ENCODE measurements at regions not wholly inside any gene's neighbourhood (a gene's known extent, or its start where the extent isn't known, plus 50 kb on each side); places are given as distances from the start of the nearest gene placed in this dataset.
"Not testable (repeated sequence)": the region's sequence is repeated elsewhere in the genome, so short reads cannot be mapped to it uniquely, and the experiment has no call there.

DNA sequence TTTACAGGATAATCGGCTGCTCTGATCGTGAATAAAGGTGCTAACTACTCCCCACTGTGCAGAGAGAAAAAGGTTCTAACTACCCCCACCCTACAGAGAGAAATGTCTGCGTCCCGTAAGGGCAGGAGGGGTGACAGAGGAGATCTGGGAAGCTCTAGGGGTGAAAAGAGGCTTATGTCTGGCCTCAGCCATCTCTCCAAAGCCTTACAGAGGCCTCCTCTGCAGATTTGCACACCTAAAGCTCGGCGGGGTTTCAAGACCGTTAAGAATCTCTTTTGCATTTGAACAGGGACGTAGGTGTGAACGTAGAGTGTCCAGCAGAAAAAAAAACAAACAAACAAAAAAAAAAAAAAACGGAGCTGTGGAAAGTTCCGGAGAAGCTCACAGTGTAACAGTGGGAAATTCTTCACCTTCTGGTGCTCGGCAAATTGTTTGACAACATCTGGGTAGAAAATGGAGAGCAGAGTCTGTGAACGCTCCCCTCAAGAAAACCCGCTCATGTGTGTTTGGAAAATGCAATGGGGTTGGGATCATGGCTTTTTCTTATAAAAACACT is 161.0 kb downstream of the SHOX start:
- no peak for DNase-seq

- no peak for DNase-seq
These were observed 160.3 kb downstream of the SHOX start for GRCh38 chrX:790783-791360.

GRCh38 chrX:790041-790506 is 159.5 kb downstream of the SHOX start:
- DNase-seq = no peak

DNA sequence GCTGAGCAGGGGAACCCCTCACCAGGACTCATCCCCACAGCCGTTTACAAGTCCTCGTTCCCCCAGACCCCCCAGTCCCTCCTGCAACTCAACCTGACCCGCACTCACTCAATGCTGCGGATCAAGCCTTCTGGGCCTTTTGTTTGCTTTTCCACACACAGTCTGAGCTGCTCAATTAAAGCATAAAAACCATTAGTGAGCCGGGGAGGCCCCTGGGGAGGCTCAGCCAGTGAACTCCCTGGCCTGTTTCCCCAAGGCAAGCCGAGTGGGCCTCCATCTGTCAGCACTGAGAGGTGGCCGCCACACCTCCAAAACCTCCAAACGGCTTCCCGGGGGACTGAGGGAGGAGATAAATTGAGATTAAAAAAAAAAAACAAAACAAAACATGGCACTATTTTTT is 158.5 kb downstream of the SHOX start:
- DNase-seq = no peak

DNA sequence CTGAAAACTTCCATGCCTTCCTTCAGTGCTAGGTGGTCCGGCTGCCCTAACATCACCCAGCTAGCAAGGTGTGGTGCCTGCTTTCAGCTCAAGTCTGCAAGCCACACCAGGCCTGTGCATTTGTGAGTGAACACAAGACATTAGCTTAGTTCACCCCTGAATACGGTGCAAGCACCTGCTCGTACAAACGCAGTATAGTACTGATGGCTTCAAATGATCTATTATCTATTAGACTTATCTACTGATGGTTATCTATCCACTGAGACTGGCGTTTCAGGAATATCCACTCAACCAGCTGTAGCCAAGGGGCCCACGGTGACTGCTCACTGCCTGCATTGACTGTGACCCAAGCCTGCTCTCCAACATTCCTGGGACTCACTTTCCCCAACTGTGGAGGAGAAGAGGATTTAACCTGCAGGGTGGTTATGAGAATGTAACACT is 155.9 kb downstream of the SHOX start:
- DNase-seq = no peak

DNA sequence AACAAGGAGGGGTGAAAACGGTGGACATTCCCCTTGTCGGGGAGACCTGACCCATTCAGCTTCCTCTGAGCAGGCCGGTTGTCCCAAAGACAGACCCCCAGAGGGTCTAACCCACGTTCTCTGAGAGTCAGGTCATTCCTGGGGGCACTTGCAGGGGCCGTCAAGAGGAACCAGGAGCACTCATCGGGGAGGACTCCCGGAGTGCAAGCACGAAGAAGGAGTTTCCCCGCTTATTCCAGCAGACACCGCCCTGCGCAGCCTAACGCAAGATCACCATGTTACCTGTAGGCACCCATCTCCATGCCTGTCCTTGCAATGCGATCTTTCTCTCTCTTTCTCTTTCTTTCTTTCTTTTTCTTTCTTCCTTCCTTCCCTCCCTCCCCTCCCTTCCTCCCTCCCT is 154.2 kb downstream of the SHOX start:
- DNase-seq = no peak

DNA sequence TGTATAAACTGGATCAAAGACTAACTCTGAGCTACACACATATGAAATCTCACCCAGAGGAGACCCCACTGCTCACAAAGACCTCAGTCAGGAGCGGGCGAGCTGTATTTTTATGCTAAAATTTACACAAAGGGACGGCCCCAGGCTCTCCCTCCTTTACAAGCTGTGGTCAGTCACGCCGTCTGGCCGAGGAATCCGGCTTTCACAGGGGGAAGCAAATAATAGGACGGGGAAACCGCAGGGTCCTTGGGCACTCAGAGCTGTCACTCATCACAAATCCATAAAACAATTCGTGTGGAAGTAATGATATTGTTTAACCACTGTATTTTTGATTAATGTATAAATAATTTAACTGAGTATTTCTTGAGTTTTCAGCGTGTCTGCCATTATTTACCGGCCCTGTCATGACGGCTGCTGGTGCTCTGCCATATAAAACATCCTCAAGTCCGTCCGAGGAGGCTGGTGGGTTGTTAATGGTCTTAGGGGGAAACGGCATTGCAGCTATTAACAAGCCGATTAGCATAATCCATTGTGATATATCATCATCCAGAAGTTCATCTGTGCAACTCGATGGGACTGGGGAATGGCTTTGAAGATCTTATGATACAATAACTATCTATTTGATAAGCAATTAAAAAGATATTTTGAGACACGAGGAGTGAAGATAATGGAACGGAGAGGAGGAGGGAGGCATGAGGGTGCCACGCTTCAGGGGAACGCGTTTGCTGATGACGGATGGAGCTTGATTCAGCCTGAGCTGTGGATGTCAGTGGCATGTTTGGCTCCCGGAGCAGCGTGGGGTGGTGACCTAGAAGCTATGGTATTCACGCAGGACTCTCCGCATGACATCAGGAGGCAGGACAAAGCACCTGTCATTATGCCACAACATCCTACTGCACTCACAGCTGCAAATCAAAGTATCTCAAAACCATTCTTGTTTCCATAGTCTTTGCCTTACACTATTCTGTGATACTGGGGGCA is 150.9 kb downstream of the SHOX start:
- no peak for DNase-seq

DNA sequence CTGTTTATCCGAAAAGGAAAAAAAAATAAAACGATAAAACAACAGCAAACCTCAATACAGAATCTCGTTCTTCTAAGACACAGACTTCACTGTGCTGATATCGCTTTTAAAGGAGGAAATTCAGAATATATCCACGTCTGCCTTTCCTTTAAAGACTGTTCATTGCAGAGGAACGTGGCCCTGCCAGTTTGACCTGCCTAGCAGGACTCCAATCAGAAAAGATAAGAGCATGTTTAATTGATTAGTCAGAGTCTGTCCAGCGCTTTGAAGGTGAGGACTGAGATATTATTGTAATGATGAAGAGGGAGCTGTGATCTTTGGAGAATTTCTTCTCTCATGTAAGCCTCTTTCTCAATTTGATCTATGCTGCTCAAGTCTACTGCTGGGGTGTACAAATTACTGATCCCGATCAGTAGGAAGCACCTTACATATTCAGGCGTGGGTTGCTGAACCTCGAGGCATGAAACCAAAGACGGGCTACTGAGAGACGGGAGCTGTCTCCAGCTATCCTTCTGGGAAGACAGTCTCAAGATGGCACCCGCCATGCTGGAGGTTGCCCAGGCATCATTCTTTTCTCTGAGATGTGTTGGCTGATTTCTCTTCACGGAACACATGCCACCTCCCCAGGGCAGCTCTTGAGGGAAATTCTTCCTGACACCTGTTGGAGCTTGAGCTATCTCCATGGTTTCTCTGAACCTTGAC is 146.1 kb downstream of the SHOX start:
- no peak for DNase-seq

GRCh38 chrX:776061-776460 is 145.5 kb downstream of the SHOX start:
- DNase-seq = no peak

DNA sequence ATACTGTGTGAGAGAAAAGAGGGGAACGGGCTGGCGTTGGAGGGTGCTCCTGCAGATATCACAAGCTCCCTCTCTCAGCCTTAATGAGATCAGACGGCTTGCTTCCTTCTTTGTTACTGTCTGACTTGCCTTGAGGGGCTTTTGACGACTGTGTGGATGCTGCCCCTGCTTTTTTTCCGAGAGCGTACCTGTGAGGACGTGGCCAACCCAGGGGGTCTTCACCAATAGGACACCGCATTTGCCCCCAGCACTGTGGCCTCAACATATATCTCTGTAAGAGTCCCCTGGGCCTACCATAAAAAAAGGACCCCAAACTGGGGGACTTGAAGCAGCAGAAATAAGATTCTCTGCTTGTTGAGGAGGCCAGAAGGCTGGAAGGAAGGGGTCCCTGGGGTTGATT is 143.9 kb downstream of the SHOX start:
- no peak for DNase-seq

DNA sequence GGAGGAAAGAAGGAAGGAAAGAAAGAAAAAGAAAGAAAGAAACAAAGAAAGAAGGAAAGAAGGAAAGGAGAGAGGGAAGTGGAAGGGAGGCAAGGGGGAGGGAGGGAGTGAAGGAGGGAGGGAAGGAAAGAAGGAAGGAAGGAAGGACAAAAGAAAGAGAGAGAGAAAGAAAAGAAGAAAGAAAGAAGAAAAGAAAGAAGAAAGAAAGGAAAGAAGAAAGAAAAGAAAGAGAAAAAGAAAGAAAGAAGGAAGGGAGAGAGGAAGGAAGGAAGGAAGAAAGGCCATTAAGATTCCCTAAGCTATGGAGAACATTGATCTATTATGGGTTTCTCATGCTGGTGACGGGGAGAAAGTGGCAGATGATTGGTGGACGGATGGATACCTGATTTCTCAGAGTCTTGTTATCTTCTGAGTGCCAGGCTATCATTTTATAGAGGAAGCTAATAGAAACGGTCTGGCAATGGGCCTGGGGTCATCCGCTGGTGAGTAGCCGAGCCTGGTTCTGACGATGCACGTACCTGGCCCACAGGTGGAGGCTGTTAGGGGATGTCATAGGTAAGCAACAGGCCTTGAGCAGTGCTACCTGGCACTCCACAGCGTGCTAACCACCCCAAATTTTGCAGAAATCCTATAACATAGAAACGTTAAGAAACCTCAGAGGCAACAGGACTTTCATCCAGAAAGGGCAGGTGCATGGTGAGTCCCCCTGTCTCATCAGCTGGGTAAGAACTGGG is 142.9 kb downstream of the SHOX start:
- no peak for DNase-seq

GRCh38 chrX:771536-771935 is 140.9 kb downstream of the SHOX start:
- DNase-seq = no peak

DNA sequence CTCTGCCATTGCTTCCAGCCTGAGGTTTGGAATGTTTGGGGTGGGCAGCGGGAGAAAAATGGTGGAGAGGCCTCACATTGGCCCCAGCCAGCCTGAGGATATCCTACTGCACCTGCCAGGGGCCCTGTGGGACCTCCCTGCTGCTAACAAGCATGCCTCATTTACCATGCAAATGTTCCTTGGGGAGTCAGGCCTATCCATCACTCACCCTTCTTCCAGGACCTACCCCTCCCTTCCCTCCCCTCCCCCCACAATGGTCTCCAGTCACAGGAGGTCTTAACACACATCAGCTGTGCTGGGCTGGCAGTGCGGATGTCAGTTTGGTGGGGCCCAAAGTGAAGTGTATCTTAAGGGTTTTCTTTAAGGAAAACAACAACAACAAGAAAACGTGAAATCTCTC is 139.2 kb downstream of the SHOX start:
- no peak for DNase-seq

GRCh38 chrX:768596-768995 is 138.0 kb downstream of the SHOX start:
- DNase-seq = no peak

DNA sequence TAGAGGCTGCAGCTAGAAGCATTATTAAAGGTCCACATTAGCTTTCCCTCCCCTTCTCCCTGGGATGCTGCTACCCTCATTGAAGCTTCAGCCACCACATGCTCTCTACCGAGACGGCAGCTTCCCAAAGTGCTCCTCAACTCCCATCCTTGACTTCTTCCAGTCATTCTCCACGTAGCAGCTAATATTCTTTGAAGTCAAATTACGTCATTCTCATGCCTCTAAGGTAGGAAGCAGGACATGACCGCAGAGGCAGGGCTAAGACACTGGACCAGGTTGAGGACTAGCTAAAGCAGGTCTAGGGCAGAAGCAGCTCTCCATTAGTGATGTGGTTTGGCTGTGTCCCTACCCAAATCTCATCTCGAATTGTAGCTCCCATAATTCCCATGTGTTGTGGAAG is 128.3 kb downstream of the SHOX start:
- no peak for DNase-seq

DNA sequence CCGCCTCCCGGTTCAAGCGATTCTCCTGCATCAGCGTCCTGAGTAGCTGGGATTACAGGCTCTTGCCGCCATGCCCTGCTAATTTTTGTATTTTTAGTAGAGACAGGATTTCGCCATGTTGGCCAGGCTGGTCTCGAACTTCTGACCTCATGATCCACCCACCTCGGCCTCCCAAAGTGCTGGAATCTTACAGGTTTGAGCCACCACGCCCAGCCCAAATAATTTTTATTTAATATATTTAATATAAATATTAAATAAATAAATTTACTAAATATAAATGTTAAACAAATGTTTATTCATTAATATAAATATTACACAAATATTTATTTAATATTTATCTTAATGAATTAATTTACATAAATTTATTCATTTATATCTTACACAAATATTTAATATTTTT is 120.2 kb downstream of the SHOX start:
- no peak for DNase-seq

- no peak for DNase-seq
These were observed 119.7 kb downstream of the SHOX start for GRCh38 chrX:750263-750662.

DNA sequence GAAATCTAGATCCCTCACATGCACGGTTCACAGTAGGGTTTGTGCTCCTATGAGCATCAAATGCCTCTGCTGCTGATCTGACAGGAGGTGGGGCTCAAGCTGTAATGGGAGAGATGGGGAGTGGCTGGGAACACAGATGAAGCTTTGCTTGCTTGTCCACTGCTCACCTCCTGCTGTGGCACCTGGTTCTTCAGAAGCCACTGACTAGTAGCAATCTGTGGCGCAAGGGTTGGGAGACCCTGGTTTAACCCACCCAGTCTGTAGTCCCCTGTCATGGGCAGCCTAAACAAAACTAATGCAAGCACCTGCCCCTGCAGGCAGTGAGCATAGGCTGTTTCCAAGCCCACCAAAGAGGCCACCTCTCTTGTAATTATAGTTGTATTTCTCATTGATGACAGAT is 116.6 kb downstream of the SHOX start:
- no peak for DNase-seq

DNA sequence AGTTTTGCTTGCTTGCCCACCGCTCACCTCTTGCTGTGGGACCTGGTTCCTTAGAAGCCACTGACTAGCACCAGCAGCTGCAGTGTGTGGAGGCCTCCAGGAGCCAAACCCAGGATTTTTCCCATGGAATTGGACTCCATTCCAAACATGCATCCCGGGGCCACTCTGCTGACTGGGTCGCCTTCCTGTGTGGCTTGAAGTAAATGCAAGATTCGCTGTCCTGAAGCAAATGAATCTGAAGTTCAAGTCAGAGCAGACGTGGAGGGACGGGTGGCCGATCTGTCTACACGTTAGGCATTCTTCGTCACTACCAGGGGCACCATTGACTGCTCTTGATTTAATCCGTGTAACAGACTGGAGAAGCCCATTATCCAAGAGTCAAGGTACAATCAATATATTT is 109.0 kb downstream of the SHOX start:
- no peak for DNase-seq

- DNase-seq = not testable (repeated sequence)
These were observed 106.4 kb downstream of the SHOX start for GRCh38 chrX:737021-737420.

- no peak for DNase-seq
These were observed 103.8 kb downstream of the SHOX start for GRCh38 chrX:734362-734761.

DNA sequence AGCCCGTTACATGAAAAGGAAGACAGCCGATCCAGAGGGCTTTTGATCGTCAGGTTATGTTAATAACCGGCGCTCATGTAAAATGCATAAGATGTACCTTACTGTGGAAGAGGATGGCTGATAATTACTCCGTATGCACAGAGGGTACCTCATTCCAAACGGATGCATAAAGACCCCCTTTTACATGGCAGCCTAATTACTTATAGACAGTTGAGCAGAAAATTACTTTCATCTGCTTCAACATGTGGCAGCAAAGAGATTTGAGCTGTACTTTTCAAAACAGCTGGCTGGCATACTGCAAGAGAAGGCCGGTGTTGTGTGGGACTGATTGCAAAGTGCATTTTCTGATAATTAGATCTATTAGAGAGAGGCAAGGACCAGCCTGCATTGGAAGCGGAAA is 103.4 kb downstream of the SHOX start:
- no peak for DNase-seq

All from fibroblast of skin of back (primary cell).